ENCODE measurements at regions not wholly inside any gene's neighbourhood (a gene's known extent, or its start where the extent isn't known, plus 50 kb on each side); places are given as distances from the start of the nearest gene placed in this dataset.

- no peak for DNase-seq
Measured at GRCh38 chr6:91731939-91732338, 1145.1 kb upstream of the MAP3K7 start.

- DNase-seq, result no peak
Measured at GRCh38 chr6:91730710-91731109, 1143.8 kb upstream of the MAP3K7 start.

GRCh38 chr6:91720324-91720723, 1133.5 kb upstream of the MAP3K7 start:
- DNase-seq, result no peak

- no peak for DNase-seq
Measured at GRCh38 chr6:91719414-91719813, 1132.5 kb upstream of the MAP3K7 start.

- DNase-seq, result no peak
Measured at GRCh38 chr6:91718198-91718597, 1131.3 kb upstream of the MAP3K7 start.

- no peak for DNase-seq
Measured at GRCh38 chr6:91717094-91717493, 1130.2 kb upstream of the MAP3K7 start.

- DNase-seq, result no peak
Measured at GRCh38 chr6:91716361-91716760, 1129.5 kb upstream of the MAP3K7 start.

GRCh38 chr6:91715171-91715805, 1128.4 kb upstream of the MAP3K7 start:
- DNase-seq, result no peak

GRCh38 chr6:91713911-91714310, 1127.0 kb upstream of the MAP3K7 start:
- DNase-seq, result no peak

- DNase-seq, result no peak
Measured at GRCh38 chr6:91711518-91711917, 1124.6 kb upstream of the MAP3K7 start.

GRCh38 chr6:91710342-91710741, 1123.5 kb upstream of the MAP3K7 start:
- no peak for DNase-seq

- no peak for DNase-seq
Measured at GRCh38 chr6:91708534-91708933, 1121.7 kb upstream of the MAP3K7 start.

- no peak for DNase-seq
Measured at GRCh38 chr6:91705646-91706045, 1118.8 kb upstream of the MAP3K7 start.

GRCh38 chr6:91704531-91704930, 1117.7 kb upstream of the MAP3K7 start:
- peak; percentile 39 for DNase-seq

- no peak for DNase-seq
Measured at GRCh38 chr6:91697010-91697695, 1110.3 kb upstream of the MAP3K7 start.

GRCh38 chr6:91695221-91695620, 1108.3 kb upstream of the MAP3K7 start:
- DNase-seq, result no peak

GRCh38 chr6:91694016-91694654, 1107.3 kb upstream of the MAP3K7 start:
- DNase-seq, result no peak

GRCh38 chr6:91691449-91691848, 1104.6 kb upstream of the MAP3K7 start:
- DNase-seq, result no peak

- no peak for DNase-seq
Measured at GRCh38 chr6:91683240-91683639, 1096.4 kb upstream of the MAP3K7 start.

- no peak for DNase-seq
Measured at GRCh38 chr6:91681296-91681695, 1094.4 kb upstream of the MAP3K7 start.

- DNase-seq, result no peak
Measured at GRCh38 chr6:91678679-91679446, 1092.0 kb upstream of the MAP3K7 start.

GRCh38 chr6:91672201-91672600, 1085.3 kb upstream of the MAP3K7 start:
- no peak for DNase-seq

GRCh38 chr6:91669871-91670268, 1083.0 kb upstream of the MAP3K7 start:
- no peak for DNase-seq
